K562 (cell line): ENCODE measurements at regions not wholly inside any gene's neighbourhood (a gene's known extent, or its start where the extent isn't known, plus 50 kb on each side); places are given as distances from the start of the nearest gene placed in this dataset.

ENCODE experiments used
- ATAC-seq: fragments of 200-7000 bp; cut with Tn5 transposase; 3 replicates; pipeline ENCODE4 v1.9.1; 2020; ENCODE audit warnings: moderate library complexity
- BruUV-seq: library from RNA; stranded (reverse); fragments of 400-500 nt; replicated peaks from 2 replicates; lab custom pipeline; 2021; lab: Mats Ljungman, UMichigan
- CTCF ChIA-PET: fragments of 300-600 bp; formaldehyde crosslinking; extraction: SDS; loops from one replicate; lab custom pipeline; 2021; ENCODE audit warnings: low intra/inter-chr PET ratio; lab: Yijun Ruan, JAX
- POLR2A ChIA-PET: fragments of 300-600, 350-650 bp; sonication (Branson Sonifier 250); formaldehyde crosslinking; extraction: SDS; loops from one replicate; lab custom pipeline; 2021; ENCODE audit warnings: antibody characterized with exemption, inconsistent platforms; lab: Yijun Ruan, JAX
- DNase-seq, 4 experiments: peaks; one replicate each; pipeline versions ENCODE4 v3.0.0 to v3.0.0-alpha.2; 2011 to 2018; ENCODE audit warnings: low spot score in 3 of 4, mixed read lengths in 3 of 4; ENCODE audit errors: extremely low read depth in 1 of 4
- FAIRE-seq: peaks from 2 replicates; lab custom pipeline; 2011; peaks lifted over from hg19 to GRCh38; lab: Jason Lieb, UNC
- H2AFZ ChIP-seq: 2 replicates; pipeline ENCODE4 v1.6.0; 2011; ENCODE audit warnings: low read depth, low read length, control low read depth, inconsistent platforms
- H3K27ac ChIP-seq: fragments of 200-600 bp; 3 replicates; pipeline ENCODE4 v1.8.0; 2011; ENCODE audit warnings: low read depth, mild to moderate bottlenecking, control low read depth, inconsistent platforms, low read length, moderate library complexity, mixed read lengths; ENCODE audit errors: extremely low read depth
- H3K27me3 ChIP-seq, 2 experiments: fragments of 300-600 bp in 1 of 2; 2 replicates in 1 of 2; 3 replicates in 1 of 2; pipeline versions ENCODE4 v1.6.0 to v1.8.0; 2011; ENCODE audit warnings: inconsistent platforms in 2 of 2, low read length in 2 of 2, mild to moderate bottlenecking in 1 of 2, mixed read lengths in 1 of 2, moderate library complexity in 1 of 2; ENCODE audit not compliant: control insufficient read depth in 2 of 2, insufficient read depth in 2 of 2
- H3K36me3 ChIP-seq: fragments of 300-600 bp; 3 replicates; pipeline ENCODE4 v1.8.0; 2011; ENCODE audit warnings: mild to moderate bottlenecking, low read length, inconsistent platforms; ENCODE audit not compliant: control insufficient read depth, insufficient read depth
- H3K4me1 ChIP-seq, 2 experiments: fragments of 200-600 bp in 1 of 2; replicated peaks in 1 of 2; 2 replicates in 1 of 2; 3 replicates in 1 of 2; pipeline versions ENCODE4 v1.5.1 to v1.8.0; 2011; ENCODE audit warnings: inconsistent platforms in 2 of 2, low read length in 2 of 2, mild to moderate bottlenecking in 1 of 2, mixed read lengths in 1 of 2, moderate library complexity in 1 of 2; ENCODE audit not compliant: control insufficient read depth in 2 of 2, insufficient read depth in 2 of 2
- H3K4me2 ChIP-seq: 2 replicates; pipeline ENCODE4 v1.6.1; 2011; ENCODE audit warnings: low read length, control low read depth, inconsistent platforms, mixed read lengths; ENCODE audit not compliant: insufficient read depth
- H3K4me3 ChIP-seq: fragments of 200-600 bp; sonication (generic), shearing (Covaris generic); 2 replicates; pipeline ENCODE4 v1.5.1; 2016; ENCODE audit warnings: control low read depth, inconsistent platforms
- H3K79me2 ChIP-seq: fragments of 200-600 bp; 3 replicates; pipeline ENCODE4 v1.8.0; 2011; ENCODE audit warnings: low read length, inconsistent platforms; ENCODE audit not compliant: control insufficient read depth, insufficient read depth
- H3K9ac ChIP-seq, 2 experiments: 2 replicates each; pipeline versions ENCODE4 v1.6.0 to v1.6.1; 2011; ENCODE audit warnings: low read depth in 2 of 2, low read length in 2 of 2, control low read depth in 1 of 2, inconsistent platforms in 1 of 2, mild to moderate bottlenecking in 1 of 2, mixed read lengths in 1 of 2; ENCODE audit not compliant: insufficient read depth in 1 of 2
- H3K9me1 ChIP-seq: one replicate; pipeline ENCODE4 v1.6.0; 2011; ENCODE audit warnings: inconsistent platforms, mild to moderate bottlenecking, low read length, moderate library complexity; ENCODE audit not compliant: control insufficient read depth, insufficient read depth
- H3K9me3 ChIP-seq: replicated peaks from 2 replicates; pipeline ENCODE4 v1.5.1; 2011; ENCODE audit warnings: low read depth, low read length, inconsistent platforms; ENCODE audit not compliant: control insufficient read depth, insufficient read depth
- H4K20me1 ChIP-seq: replicated peaks from 2 replicates; pipeline ENCODE4 v1.6.1; 2011; ENCODE audit warnings: low read length, inconsistent platforms, mixed read lengths; ENCODE audit not compliant: control insufficient read depth, insufficient read depth
- NR2F6 ChIP-seq: fragments of 450-650 bp; formaldehyde crosslinking; IDR thresholded peaks from 2 replicates; pipeline ENCODE4 v1.4.0; 2020; ENCODE audit warnings: mild to moderate bottlenecking
- WHSC1 ChIP-seq: IDR thresholded peaks from one replicate; pipeline ENCODE4 v1.6.1; 2012; ENCODE audit warnings: low read length, control low read depth, inconsistent platforms
- WGBS: fragments of 100-300 bp; shearing (Covaris generic); methylation state at CpG from one replicate; pipeline ENCODE4 v1.1.6; 2016; ENCODE audit warnings: low coverage, mixed read lengths; ENCODE audit not compliant: insufficient coverage; ENCODE audit errors: missing lambda C conversion rate; 5-methylcytosine and 5-hydroxymethylcytosine counted together
- in situ Hi-C: fragments of 300-500 bp; cut with MboI; formaldehyde crosslinking; loops from 4 replicates; pipeline ENCODE4 v1.15.0; 2018; ENCODE audit warnings: inconsistent platforms, mixed read lengths
- intact Hi-C: fragments of 100-400 bp; cut with micrococcal nuclease; formaldehyde crosslinking; loops from 2 replicates; pipeline ENCODE4 v1.14.2; 2022

GRCh38 chr16:8251298-8251697 lies 339.0 kb downstream of the TMEM114 start:
- DNase-seq (no peak), ATAC-seq (no peak), FAIRE-seq (no peak)
- intact Hi-C loops (no loop called here), in situ Hi-C loops (no loop called here)
- Histone ChIP-seq H3K27ac (no peak overlapping the region), H3K4me3 (no peak overlapping the region), H4K20me1 (no peaks in the 10 kb centered on the region), H3K9ac (no peak overlapping the region), H3K79me2 (no peaks in the 10 kb centered on the region), H3K36me3 (no peaks in the 10 kb centered on the region), H3K4me1 (no peaks in the 10 kb centered on the region), H3K9me3 (no peaks in the 10 kb centered on the region), H3K4me2 (no peak overlapping the region), H3K9me1 (no peaks in the 10 kb centered on the region), H2AFZ (no peak overlapping the region), H3K27me3 (peaks cover 3 to 7% of the 10 kb centered on the region in 2 experiments; a peak in 2 of 5 replicates)
- ChIA-PET CTCF (no interaction called here), POLR2A (no interaction called here)
- 0% methylated on average over 3 of the region's 3 CpGs for WGBS
- no peak for TF ChIP-seq NR2F6 (CRISPR knock-in tag)
- BruUV-seq, result no TSS peak

- Histone ChIP-seq H3K27ac (no peak overlapping the region), H3K9me1 (no peaks in the 10 kb centered on the region), H3K27me3 (peaks cover 5 to 7% of the 10 kb centered on the region in 2 experiments; a peak in 2 of 5 replicates), H3K36me3 (no peaks in the 10 kb centered on the region), H3K4me2 (no peak overlapping the region), H2AFZ (no peak overlapping the region), H3K4me3 (no peak overlapping the region), H3K9ac (no peak overlapping the region), H3K79me2 (no peaks in the 10 kb centered on the region), H3K4me1 (no peaks in the 10 kb centered on the region), H3K9me3 (no peaks in the 10 kb centered on the region), H4K20me1 (no peaks in the 10 kb centered on the region)
- no peak for ATAC-seq
- intact Hi-C loops (no loop called here), in situ Hi-C loops (no loop called here)
- POLR2A ChIA-PET, result interaction anchor here (0.7 kb wide), 1 partner anchor 12 kb away, joined by 3 read pairs; no protein-coding TSS in a partner anchor
- BruUV-seq, result no TSS peak
- CTCF ChIA-PET, result no interaction called here
- FAIRE-seq, result no peak
- 3% methylated on average over 8 of the region's 8 CpGs for WGBS
- no peak for DNase-seq
- TF ChIP-seq WHSC1, result no peak
Observed at GRCh38 chr16:8247993-8248392, 342.3 kb downstream of the TMEM114 start.
